Upper lobe of left lung (tissue), 6 donors: ENCODE measurements at regions not wholly inside any gene's neighbourhood (a gene's known extent, or its start where the extent isn't known, plus 50 kb on each side); places are given as distances from the start of the nearest gene placed in this dataset.

Experiments used
- ATAC-seq, 2 donors: fragments of 200-7000 bp; cut with Tn5 transposase; one replicate each; pipeline ENCODE4 v1.9.1; 2022; ENCODE audit warnings: mild to moderate bottlenecking in 2 of 2, moderate library complexity in 2 of 2; ENCODE audit not compliant: low FRiP score in 2 of 2
- DNase-seq, 2 donors: peaks; one replicate each; pipeline ENCODE4 v3.0.0-alpha.2; 2019 to 2020
- H3K27ac ChIP-seq, 4 donors: fragments of 200-600 bp; sonication (generic); one replicate each; pipeline ENCODE4 v1.5.1; 2016 to 2019
- H3K27me3 ChIP-seq, 4 donors: fragments of 200-600 bp; sonication (generic); one replicate each; pipeline ENCODE4 v1.5.1; 2017 to 2019
- H3K36me3 ChIP-seq, 4 donors: fragments of 200-600 bp; sonication (generic); one replicate each; pipeline ENCODE4 v1.5.1; 2016 to 2019
- H3K4me1 ChIP-seq, 4 donors: fragments of 200-600 bp; sonication (generic); one replicate each; pipeline ENCODE4 v1.5.1; 2018 to 2019
- H3K4me3 ChIP-seq, 4 donors: fragments of 200-600 bp; sonication (generic); one replicate each; pipeline ENCODE4 v1.5.1; 2017 to 2019; ENCODE audit warnings: mild to moderate bottlenecking in 2 of 4, moderate library complexity in 1 of 4
- H3K9me3 ChIP-seq, 4 donors: fragments of 200-600 bp; sonication (generic); one replicate each; pipeline ENCODE4 v1.5.1; 2018 to 2019
- CTCF ChIP-seq, 6 experiments: fragments of 450-650 bp in 4 of 6; fragments of 200-600 bp in 2 of 6; sonication (generic) in 2 of 6; IDR thresholded peaks; one replicate each; pipeline ENCODE4 v1.5.1; 2016 to 2019; ENCODE audit warnings: antibody characterized with exemption in 6 of 6
- EP300 ChIP-seq, 4 donors: sonication (generic); formaldehyde crosslinking; IDR thresholded peaks; one replicate each; pipeline ENCODE4 v1.5.1; 2017; ENCODE audit warnings: antibody characterized with exemption in 4 of 4, control low read depth in 2 of 4
- POLR2A ChIP-seq, 4 donors: fragments of 450-650 bp; IDR thresholded peaks; one replicate each; pipeline ENCODE4 v1.5.1; 2016 to 2017; ENCODE audit warnings: antibody characterized with exemption in 4 of 4, mild to moderate bottlenecking in 2 of 4
- POLR2AphosphoS5 ChIP-seq, 2 donors: sonication (generic); formaldehyde crosslinking; IDR thresholded peaks; one replicate each; pipeline ENCODE4 v1.5.1; 2017; ENCODE audit warnings: antibody characterized with exemption in 2 of 2
- WGBS, 2 donors: methylation state at CpG; one replicate each; pipeline ENCODE4 v1.1.5; 2017 to 2018; 5-methylcytosine and 5-hydroxymethylcytosine counted together
- donor health status: DM: no; HTN: no; CAD: no; lungs with moderate emphysema.
- donor health status: DM: no; HTN: yes; CAD: no; lungs with severe emphysema.

- WGBS, 2 donors, result 37 to 39% methylated on average over 1 of the region's 1 CpG
- TF ChIP-seq CTCF (IDR thresholded peaks at IDR 0.05), result no peak
- no peak for TF ChIP-seq POLR2A (IDR thresholded peaks at IDR 0.05)
- TF ChIP-seq EP300 (IDR thresholded peaks at IDR 0.05), result no peak
- TF ChIP-seq POLR2AphosphoS5 (IDR thresholded peaks at IDR 0.05), result no peak
These were observed 172.0 kb downstream of the ATOH1 start for GRCh38 chr4:94000559-94000958.

GRCh38 chr4:94006932-94007331, 178.4 kb downstream of the ATOH1 start:
- Histone ChIP-seq H3K36me3 (no peaks in the 10 kb centered on the region), H3K4me1 (no peaks in the 10 kb centered on the region), H3K27me3 (no peaks in the 10 kb centered on the region), H3K9me3 (no peaks in the 10 kb centered on the region), H3K27ac (no peak overlapping the region), H3K4me3 (no peak overlapping the region)
- whole genome bisulfite sequencing, 2 donors, result 79 to 85% methylated on average over 1 of the region's 1 CpG
- ATAC-seq (no peak), DNase-seq (no peak)
- TF ChIP-seq EP300 (IDR thresholded peaks at IDR 0.05), result no peak
- no peak for TF ChIP-seq POLR2AphosphoS5 (IDR thresholded peaks at IDR 0.05)
- TF ChIP-seq CTCF (IDR thresholded peaks at IDR 0.05), result no peak
- no peak for TF ChIP-seq POLR2A (IDR thresholded peaks at IDR 0.05)

More at GRCh38 chr4:94000559-94000958, 172.0 kb downstream of the ATOH1 start:
- Histone ChIP-seq H3K27ac (no peak overlapping the region), H3K27me3 (no peaks in the 10 kb centered on the region), H3K4me1 (no peaks in the 10 kb centered on the region), H3K4me3 (no peak overlapping the region), H3K36me3 (no peaks in the 10 kb centered on the region), H3K9me3 (no peaks in the 10 kb centered on the region)
- ATAC-seq (no peak), DNase-seq (no peak)

- no peak overlapping the region for H3K27ac ChIP-seq
- 60 to 66% methylated on average over 2 of the region's 2 CpGs for WGBS, 2 donors
- H3K9me3 ChIP-seq, result no peaks in the 10 kb centered on the region
- H3K36me3 ChIP-seq, result no peaks in the 10 kb centered on the region
- TF ChIP-seq CTCF (IDR thresholded peaks at IDR 0.05) (no peak), POLR2AphosphoS5 (IDR thresholded peaks at IDR 0.05) (no peak), POLR2A (IDR thresholded peaks at IDR 0.05) (no peak), EP300 (IDR thresholded peaks at IDR 0.05) (no peak)
- no peaks in the 10 kb centered on the region for H3K27me3 ChIP-seq
- DNase-seq, result no peak
- ATAC-seq, result no peak
- H3K4me1 ChIP-seq, result no peaks in the 10 kb centered on the region
- no peak overlapping the region for H3K4me3 ChIP-seq
These were observed 182.6 kb downstream of the ATOH1 start for GRCh38 chr4:94011190-94011589.

GRCh38 chr4:94014484-94015136, 186.1 kb downstream of the ATOH1 start:
- H3K9me3 ChIP-seq, result no peaks in the 10 kb centered on the region
- H3K27ac ChIP-seq, result no peak overlapping the region
- 81 to 83% methylated on average over 3 of the region's 3 CpGs for WGBS, 2 donors
- DNase-seq, result no peak
- H3K27me3 ChIP-seq, result no peaks in the 10 kb centered on the region
- TF ChIP-seq POLR2AphosphoS5 (IDR thresholded peaks at IDR 0.05) (no peak), CTCF (IDR thresholded peaks at IDR 0.05) (no peak), POLR2A (IDR thresholded peaks at IDR 0.05) (no peak)
- no peaks in the 10 kb centered on the region for H3K4me1 ChIP-seq
- ATAC-seq, result no peak
- H3K4me3 ChIP-seq, result no peak overlapping the region
- no peaks in the 10 kb centered on the region for H3K36me3 ChIP-seq

- ATAC-seq, result no peak
These were observed 187.4 kb downstream of the ATOH1 start for GRCh38 chr4:94015956-94016355.

More at GRCh38 chr4:94015956-94016355, 187.4 kb downstream of the ATOH1 start:
- TF ChIP-seq POLR2A (IDR thresholded peaks at IDR 0.05), result no peak
- no peak for TF ChIP-seq POLR2AphosphoS5 (IDR thresholded peaks at IDR 0.05)
- no peak for TF ChIP-seq EP300 (IDR thresholded peaks at IDR 0.05)
- TF ChIP-seq CTCF (IDR thresholded peaks at IDR 0.05), result no peak
- Histone ChIP-seq H3K36me3 (no peaks in the 10 kb centered on the region), H3K9me3 (no peaks in the 10 kb centered on the region), H3K27me3 (no peaks in the 10 kb centered on the region), H3K4me3 (no peak overlapping the region), H3K4me1 (no peaks in the 10 kb centered on the region), H3K27ac (no peak overlapping the region)
- WGBS, 2 donors, result 94 to 95% methylated on average over 1 of the region's 1 CpG
- DNase-seq, result no peak
